ENCODE measurements at regions not wholly inside any gene's neighbourhood (a gene's known extent, or its start where the extent isn't known, plus 50 kb on each side); places are given as distances from the start of the nearest gene placed in this dataset.

- DNase-seq (ENCODE audit: low read depth), result peak; percentile 47
- TF ChIP-seq CTCF (IDR thresholded peaks at IDR 0.05; ENCODE audit: insufficient read depth, low read length), result no peak
Observed at GRCh38 chr15:49758856-49759255, 138.0 kb downstream of the DTWD1 start.

GRCh38 chr15:49760749-49761148 lies 139.9 kb downstream of the DTWD1 start:
- DNase-seq (ENCODE audit: low read depth), result no peak
- no peak for TF ChIP-seq CTCF (IDR thresholded peaks at IDR 0.05; ENCODE audit: insufficient read depth, low read length)
- H3K4me3 ChIP-seq (ENCODE audit: low read depth, low read length), result no peak overlapping the region

More at GRCh38 chr15:49758856-49759255, 138.0 kb downstream of the DTWD1 start:
- no peak overlapping the region for H3K4me3 ChIP-seq (ENCODE audit: low read depth, low read length)

- H3K4me3 ChIP-seq (ENCODE audit: low read depth, low read length), result no peak overlapping the region
- peak; percentile 66 for DNase-seq (ENCODE audit: low read depth)
- TF ChIP-seq CTCF (IDR thresholded peaks at IDR 0.05; ENCODE audit: insufficient read depth, low read length), result no peak
Observed at GRCh38 chr15:49769225-49769624, 148.4 kb downstream of the DTWD1 start.

GRCh38 chr15:49789436-49789835 lies 168.6 kb downstream of the DTWD1 start:
- no peak for DNase-seq (ENCODE audit: low read depth)
- TF ChIP-seq CTCF (IDR thresholded peaks at IDR 0.05; ENCODE audit: insufficient read depth, low read length), result no peak

GRCh38 chr15:49793943-49794342 lies 173.1 kb downstream of the DTWD1 start:
- no peak overlapping the region for H3K4me3 ChIP-seq (ENCODE audit: low read depth, low read length)
- TF ChIP-seq CTCF (IDR thresholded peaks at IDR 0.05; ENCODE audit: insufficient read depth, low read length), result no peak
- DNase-seq (ENCODE audit: low read depth), result no peak

More at GRCh38 chr15:49789436-49789835, 168.6 kb downstream of the DTWD1 start:
- no peak overlapping the region for H3K4me3 ChIP-seq (ENCODE audit: low read depth, low read length)

GRCh38 chr15:49801796-49802195 lies 180.9 kb downstream of the DTWD1 start:
- TF ChIP-seq CTCF (IDR thresholded peaks at IDR 0.05; ENCODE audit: insufficient read depth, low read length), result no peak
- no peak for DNase-seq (ENCODE audit: low read depth)
- no peak overlapping the region for H3K4me3 ChIP-seq (ENCODE audit: low read depth, low read length)

Measured in fibroblast of the aortic adventitia (primary cell).